Esophagus squamous epithelium (tissue), 4 donors: ENCODE measurements at regions not wholly inside any gene's neighbourhood (a gene's known extent, or its start where the extent isn't known, plus 50 kb on each side); places are given as distances from the start of the nearest gene placed in this dataset.

Source experiments
- POLR2A ChIP-seq, 4 donors: fragments of 450-650 bp; IDR thresholded peaks; one replicate each; pipeline ENCODE4 v1.6.1; 2017; ENCODE audit warnings: antibody characterized with exemption in 4 of 4, mild to moderate bottlenecking in 4 of 4, moderate library complexity in 3 of 4
- TF ChIP-seq, protein P1 (sequence below), 6 experiments: fragments of 450-650 bp in 4 of 6; fragments of 200-600 bp in 2 of 6; sonication (generic) in 2 of 6; IDR thresholded peaks; one replicate each; pipeline ENCODE4 v1.5.1; 2016 to 2019; ENCODE audit warnings: antibody characterized with exemption in 6 of 6, mild to moderate bottlenecking in 4 of 6, moderate library complexity in 4 of 6

DNA sequence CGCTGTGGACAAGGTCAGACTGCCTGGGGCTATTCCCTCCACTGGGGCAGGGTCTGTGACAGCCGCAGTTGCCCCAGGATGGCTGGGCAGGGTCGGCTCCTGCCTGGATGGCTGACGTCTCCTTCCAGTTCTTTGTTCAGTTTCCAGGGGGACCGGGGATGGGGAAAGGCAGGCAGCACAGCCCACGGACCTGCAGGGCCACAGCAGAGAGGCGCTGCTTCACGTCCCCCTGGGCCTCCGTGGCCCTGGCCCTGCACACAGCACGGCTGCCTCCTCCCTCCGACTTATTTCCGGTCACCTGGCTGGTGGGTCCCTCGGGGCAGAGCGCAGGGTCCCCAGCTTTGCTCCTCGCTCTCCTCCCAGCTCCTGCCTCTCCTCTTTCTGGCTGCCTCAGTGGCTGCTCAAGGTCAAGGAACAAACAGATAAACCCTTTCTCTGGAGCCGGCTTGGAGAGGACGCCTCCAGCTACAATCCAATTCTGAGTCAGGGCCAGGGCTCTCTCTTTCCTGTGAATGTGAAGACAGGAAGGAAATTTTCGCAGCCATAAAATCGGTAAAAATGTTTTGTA, 169.7 kb downstream of the C9orf50 start:
- TF ChIP-seq, protein P1, sequence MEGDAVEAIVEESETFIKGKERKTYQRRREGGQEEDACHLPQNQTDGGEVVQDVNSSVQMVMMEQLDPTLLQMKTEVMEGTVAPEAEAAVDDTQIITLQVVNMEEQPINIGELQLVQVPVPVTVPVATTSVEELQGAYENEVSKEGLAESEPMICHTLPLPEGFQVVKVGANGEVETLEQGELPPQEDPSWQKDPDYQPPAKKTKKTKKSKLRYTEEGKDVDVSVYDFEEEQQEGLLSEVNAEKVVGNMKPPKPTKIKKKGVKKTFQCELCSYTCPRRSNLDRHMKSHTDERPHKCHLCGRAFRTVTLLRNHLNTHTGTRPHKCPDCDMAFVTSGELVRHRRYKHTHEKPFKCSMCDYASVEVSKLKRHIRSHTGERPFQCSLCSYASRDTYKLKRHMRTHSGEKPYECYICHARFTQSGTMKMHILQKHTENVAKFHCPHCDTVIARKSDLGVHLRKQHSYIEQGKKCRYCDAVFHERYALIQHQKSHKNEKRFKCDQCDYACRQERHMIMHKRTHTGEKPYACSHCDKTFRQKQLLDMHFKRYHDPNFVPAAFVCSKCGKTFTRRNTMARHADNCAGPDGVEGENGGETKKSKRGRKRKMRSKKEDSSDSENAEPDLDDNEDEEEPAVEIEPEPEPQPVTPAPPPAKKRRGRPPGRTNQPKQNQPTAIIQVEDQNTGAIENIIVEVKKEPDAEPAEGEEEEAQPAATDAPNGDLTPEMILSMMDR (IDR thresholded peaks at IDR 0.05): no peak
- no peak for TF ChIP-seq POLR2A (IDR thresholded peaks at IDR 0.05)
